Endodermal cell (in vitro differentiated cells): ENCODE measurements at regions not wholly inside any gene's neighbourhood (a gene's known extent, or its start where the extent isn't known, plus 50 kb on each side); places are given as distances from the start of the nearest gene placed in this dataset.

Source experiments
- DNase-seq: peaks from one replicate; pipeline ENCODE4 v3.0.0-alpha.2; 2017
- H3K27ac ChIP-seq: 2 replicates; pipeline ENCODE4 v1.5.1; 2013; ENCODE audit warnings: mild to moderate bottlenecking, low read depth, low read length, moderate library complexity
- H3K27me3 ChIP-seq: 2 replicates; pipeline ENCODE4 v1.6.1; 2013; ENCODE audit warnings: mild to moderate bottlenecking, low read length, moderate library complexity; ENCODE audit not compliant: insufficient read depth, control insufficient read depth, poor library complexity, severe bottlenecking
- H3K36me3 ChIP-seq: 2 replicates; pipeline ENCODE4 v1.7.0; 2013; ENCODE audit warnings: mild to moderate bottlenecking, low read length, moderate library complexity; ENCODE audit not compliant: control insufficient read depth, insufficient read depth
- H3K4me1 ChIP-seq: one replicate; pipeline ENCODE4 v1.7.0; 2013; ENCODE audit warnings: low read length; ENCODE audit not compliant: control insufficient read depth, insufficient read depth
- H3K4me3 ChIP-seq: 2 replicates; pipeline ENCODE4 v1.5.1; 2013; ENCODE audit warnings: mild to moderate bottlenecking, low read length, moderate library complexity
- H3K9ac ChIP-seq: 2 replicates; pipeline ENCODE4 v1.6.1; 2013; ENCODE audit warnings: mild to moderate bottlenecking, low read length, moderate library complexity; ENCODE audit not compliant: poor library complexity, severe bottlenecking; ENCODE audit errors: extremely low read depth
- H3K9me3 ChIP-seq: 2 replicates; pipeline ENCODE4 v1.6.1; 2013; ENCODE audit warnings: mild to moderate bottlenecking, low read length, moderate library complexity; ENCODE audit not compliant: control insufficient read depth
- H3K27ac Mint-ChIP-seq: 2 replicates; pipeline ENCODE4 v1.8.0; 2020; ENCODE audit warnings: mixed read lengths
- H3K27me3 Mint-ChIP-seq: 2 replicates; pipeline ENCODE4 v1.8.0; 2021; ENCODE audit warnings: mild to moderate bottlenecking, mixed read lengths; ENCODE audit not compliant: insufficient read depth
- H3K36me3 Mint-ChIP-seq: 2 replicates; pipeline ENCODE4 v1.8.0; 2020; ENCODE audit warnings: low read depth, mixed read lengths
- H3K4me1 Mint-ChIP-seq: 2 replicates; pipeline ENCODE4 v1.8.0; 2020; ENCODE audit warnings: mixed read lengths
- H3K4me3 Mint-ChIP-seq: 2 replicates; pipeline ENCODE4 v1.8.0; 2020; ENCODE audit warnings: mild to moderate bottlenecking, moderate library complexity, mixed read lengths
- H3K9me3 Mint-ChIP-seq: 2 replicates; pipeline ENCODE4 v1.8.0; 2020; ENCODE audit warnings: mild to moderate bottlenecking, mixed read lengths
- TF ChIP-seq, protein P1 (sequence below): fragments of 200-600 bp; sonication (generic); conservative IDR thresholded peaks from 2 replicates; pipeline ENCODE4 v1.5.0; 2021; ENCODE audit warnings: antibody characterized with exemption, mild to moderate bottlenecking

- H3K9me3 Mint-ChIP-seq, result peaks cover 4% of the 10 kb centered on the region
- Histone ChIP-seq H3K27me3 (no peaks in the 10 kb centered on the region), H3K36me3 (no peaks in the 10 kb centered on the region), H3K4me1 (no peaks in the 10 kb centered on the region), H3K9ac (no peak overlapping the region), H3K27ac (no peak overlapping the region), H3K4me3 (no peak overlapping the region), H3K9me3 (peaks cover 7% of the 10 kb centered on the region)
- TF ChIP-seq, protein P1, sequence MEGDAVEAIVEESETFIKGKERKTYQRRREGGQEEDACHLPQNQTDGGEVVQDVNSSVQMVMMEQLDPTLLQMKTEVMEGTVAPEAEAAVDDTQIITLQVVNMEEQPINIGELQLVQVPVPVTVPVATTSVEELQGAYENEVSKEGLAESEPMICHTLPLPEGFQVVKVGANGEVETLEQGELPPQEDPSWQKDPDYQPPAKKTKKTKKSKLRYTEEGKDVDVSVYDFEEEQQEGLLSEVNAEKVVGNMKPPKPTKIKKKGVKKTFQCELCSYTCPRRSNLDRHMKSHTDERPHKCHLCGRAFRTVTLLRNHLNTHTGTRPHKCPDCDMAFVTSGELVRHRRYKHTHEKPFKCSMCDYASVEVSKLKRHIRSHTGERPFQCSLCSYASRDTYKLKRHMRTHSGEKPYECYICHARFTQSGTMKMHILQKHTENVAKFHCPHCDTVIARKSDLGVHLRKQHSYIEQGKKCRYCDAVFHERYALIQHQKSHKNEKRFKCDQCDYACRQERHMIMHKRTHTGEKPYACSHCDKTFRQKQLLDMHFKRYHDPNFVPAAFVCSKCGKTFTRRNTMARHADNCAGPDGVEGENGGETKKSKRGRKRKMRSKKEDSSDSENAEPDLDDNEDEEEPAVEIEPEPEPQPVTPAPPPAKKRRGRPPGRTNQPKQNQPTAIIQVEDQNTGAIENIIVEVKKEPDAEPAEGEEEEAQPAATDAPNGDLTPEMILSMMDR, result no peak
- H3K27me3 Mint-ChIP-seq, result no peaks in the 10 kb centered on the region
- no peak overlapping the region for H3K4me3 Mint-ChIP-seq
- H3K4me1 Mint-ChIP-seq, result peaks cover 5% of the 10 kb centered on the region
- no peak for DNase-seq
- H3K36me3 Mint-ChIP-seq, result no peaks in the 10 kb centered on the region
- H3K27ac Mint-ChIP-seq, result no peak overlapping the region
Measured at GRCh38 chr12:42639556-42639955, 50.0 kb upstream of the PRICKLE1 start.
